GM18519 (cell line): ENCODE measurements at regions not wholly inside any gene's neighbourhood (a gene's known extent, or its start where the extent isn't known, plus 50 kb on each side); places are given as distances from the start of the nearest gene placed in this dataset.

Source experiments
- ATAC-seq: cut with Tn5 transposase; IDR thresholded peaks from one replicate; pipeline ENCODE4 v1.9.1; 2021; ENCODE audit warnings: mild to moderate bottlenecking, moderate library complexity; ENCODE audit not compliant: unreplicated experiment, low FRiP score

DNA sequence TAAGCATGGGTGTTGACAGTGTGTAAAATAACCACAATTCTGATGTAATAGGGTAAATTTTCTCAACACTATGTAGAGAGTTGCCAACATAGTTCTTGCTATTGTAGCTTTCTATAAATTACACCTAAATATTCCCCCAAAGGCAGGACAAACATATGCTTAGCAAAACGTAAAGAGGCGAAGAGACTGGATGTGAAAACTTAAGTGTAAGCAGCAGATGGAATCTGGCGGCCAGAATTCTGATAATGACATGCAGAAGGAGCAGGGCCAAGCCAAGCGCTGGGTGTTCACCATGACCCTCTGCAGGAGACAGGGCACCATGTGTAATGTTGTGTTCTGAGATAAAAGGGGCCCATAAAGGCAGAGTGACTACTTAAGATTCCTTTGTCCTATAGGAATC, 105.2 kb upstream of the ZNF521 start:
- ATAC-seq: no peak

- no peak for ATAC-seq
Measured at GRCh38 chr18:25456334-25457010, 104.5 kb upstream of the ZNF521 start.

DNA sequence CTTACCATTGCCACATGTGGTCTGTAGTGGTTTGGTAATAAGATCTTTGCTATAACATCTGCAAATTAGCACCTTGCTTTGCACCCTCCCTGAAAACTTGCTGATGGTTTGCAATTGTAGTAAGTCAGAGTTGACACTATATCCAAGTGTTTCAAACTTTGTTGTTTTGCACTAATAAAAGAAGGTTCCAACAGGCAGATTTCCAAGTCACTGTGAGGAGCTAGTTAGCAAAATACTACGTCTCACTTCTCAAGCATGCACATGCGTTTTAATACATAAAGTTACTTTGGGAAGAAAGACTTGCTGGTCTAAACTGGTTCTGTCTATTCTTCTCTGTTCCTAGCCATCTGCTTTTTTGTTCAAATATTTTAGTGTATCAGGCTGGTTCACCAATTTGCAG, 103.7 kb upstream of the ZNF521 start:
- no peak for ATAC-seq

DNA sequence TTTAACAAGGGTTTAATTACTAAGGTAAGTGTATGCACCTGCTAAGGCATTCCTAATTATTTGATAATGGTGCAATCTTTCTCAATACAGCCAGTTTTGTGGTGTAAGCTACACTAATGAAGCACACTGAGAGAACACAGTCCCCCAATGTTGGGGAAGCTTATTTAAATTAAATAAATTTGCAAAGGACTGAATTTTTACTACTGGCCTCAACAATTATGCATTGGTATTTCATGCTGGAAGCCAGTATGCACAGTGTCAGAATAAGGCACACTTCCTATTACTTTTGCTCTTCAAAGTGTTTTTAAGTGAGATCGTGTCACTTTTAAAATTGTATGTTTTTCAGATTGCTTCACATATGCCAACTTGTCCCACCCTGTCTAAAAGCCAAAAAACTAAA, 103.2 kb upstream of the ZNF521 start:
- no peak for ATAC-seq

GRCh38 chr18:25454730-25455129, 102.8 kb upstream of the ZNF521 start:
- ATAC-seq: no peak

DNA sequence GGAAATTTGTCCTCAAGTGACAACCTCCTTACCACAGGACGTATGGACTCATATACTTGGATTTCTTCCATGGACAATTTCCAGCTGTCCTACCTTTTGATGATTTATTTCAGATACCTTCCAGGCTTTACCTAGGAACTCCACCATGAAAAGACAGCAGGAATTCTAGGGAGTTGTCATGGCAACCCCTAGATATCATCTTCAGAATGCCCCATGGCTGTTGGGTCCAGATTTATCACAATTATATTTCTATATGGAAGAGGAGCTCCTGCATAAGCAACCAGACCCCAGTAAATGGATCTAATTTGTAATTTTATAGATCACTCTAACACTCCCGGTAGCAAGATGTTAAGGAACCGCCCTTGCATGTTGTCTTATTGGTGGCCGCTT, 102.3 kb upstream of the ZNF521 start:
- ATAC-seq: no peak

DNA sequence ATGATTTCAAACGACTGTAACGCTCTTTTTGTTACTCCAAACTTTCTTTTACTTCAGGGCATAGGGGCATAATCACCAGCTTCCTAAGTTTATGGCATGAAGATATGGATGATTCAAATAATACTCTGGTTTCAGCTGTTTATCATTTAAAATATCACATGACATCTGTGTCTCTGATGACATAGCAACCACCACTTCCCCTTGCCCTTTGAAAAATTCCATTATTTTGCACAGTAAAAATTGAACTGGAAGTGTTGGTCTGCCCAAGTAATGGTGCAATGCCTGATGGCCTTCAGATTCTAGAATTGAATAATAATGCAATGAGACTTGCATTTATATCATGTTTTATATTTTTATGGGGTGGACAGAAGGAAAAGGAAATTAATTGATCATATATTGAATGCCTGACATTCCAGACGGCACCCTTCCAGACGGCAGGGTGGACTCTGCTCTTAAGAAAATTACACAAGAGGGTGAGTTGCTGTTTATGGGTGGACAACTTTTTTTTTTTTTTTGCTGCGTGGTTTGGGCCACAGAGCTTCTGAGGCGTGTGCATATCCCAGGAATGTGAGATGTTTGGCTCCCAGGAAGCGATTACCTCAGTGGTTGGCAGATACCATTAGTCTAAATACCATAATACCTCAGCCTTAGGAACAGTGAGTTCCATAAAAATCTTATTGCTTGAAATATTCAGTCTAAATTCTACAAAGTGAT, 101.7 kb upstream of the ZNF521 start:
- no peak for ATAC-seq

DNA sequence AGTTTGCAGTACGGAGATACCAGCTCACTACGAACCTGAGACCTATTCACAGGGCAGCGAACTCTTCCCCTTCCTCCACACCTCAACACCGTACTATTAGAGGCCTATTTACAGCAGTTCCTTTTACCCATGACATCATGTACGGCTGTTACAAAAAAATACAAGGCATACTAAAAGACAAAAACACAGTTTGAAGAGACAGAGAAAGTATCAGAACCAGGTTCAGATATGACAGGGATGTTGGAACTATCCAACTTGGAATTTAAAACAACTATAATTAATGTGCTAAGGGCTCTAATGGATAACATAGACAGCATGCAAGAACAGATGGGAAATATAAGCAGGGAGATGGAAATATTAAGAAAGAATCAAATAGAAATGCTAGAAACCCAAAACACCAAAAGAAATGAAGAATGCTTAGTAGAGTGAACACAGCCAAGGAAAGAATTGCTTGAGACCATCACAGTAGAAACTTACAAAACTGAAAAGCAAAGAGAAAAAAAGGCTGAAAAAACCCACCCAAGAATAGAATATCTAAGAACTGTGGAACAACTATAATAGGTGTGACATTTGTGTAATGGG, 99.2 kb upstream of the ZNF521 start:
- ATAC-seq: no peak

- no peak for ATAC-seq
Measured at GRCh38 chr18:25449046-25449445, 97.1 kb upstream of the ZNF521 start.

DNA sequence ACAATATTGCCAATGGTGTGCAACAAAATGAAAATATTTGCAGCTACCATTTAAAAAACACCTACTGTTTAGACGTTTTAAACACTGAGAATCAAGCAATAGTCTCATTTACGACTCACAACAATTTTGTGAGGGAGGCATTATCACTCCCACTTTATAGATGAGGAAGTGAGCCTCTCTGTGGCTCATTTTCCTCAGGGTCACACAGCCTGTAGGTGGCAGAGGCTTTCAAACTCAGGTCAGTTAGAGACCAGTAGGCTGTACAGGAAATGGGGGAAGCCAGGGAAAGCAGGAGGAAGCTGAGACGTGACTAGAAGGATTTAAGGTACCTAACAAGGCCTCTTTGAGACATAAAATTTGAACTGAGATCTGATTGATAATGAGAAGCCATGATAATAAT, 95.0 kb upstream of the ZNF521 start:
- ATAC-seq: no peak

DNA sequence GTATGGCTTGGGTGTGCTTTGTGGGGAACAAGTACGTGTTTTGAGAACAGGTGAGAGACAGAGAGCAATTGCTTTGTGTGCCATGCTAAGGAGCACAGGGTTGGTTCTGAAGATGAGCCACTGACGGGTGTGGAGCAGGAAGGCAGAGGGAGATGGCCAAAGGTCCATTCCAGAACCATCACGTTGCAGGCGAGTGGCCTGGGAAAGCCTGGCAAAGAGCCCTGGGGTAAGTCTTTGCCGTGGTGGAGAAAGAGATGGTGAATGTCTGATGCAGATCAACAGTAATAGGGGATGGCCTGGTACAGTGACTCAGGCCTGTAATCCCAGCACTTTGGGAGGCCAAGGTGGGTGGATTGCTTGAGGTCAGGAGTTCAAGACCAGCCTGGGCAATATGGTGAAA, 93.5 kb upstream of the ZNF521 start:
- ATAC-seq: no peak

DNA sequence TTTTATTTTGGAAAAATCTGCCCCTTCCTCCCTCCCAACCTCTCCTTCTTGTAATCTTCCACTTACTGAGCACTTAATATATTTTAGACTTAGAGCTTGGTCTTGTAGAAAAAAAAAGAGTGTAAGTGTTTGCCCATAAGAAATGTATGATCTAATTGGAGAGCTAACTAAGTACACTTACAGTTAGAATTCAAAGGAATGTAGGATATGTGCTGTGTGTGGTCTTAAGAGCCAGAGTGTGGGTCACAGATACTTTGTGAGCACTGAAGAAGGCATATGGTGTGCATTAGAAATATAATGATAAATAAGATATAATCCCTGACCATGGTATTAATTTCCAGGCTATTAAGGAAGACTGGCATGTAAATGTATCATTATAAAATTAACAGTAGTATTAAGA, 91.8 kb upstream of the ZNF521 start:
- ATAC-seq: no peak

DNA sequence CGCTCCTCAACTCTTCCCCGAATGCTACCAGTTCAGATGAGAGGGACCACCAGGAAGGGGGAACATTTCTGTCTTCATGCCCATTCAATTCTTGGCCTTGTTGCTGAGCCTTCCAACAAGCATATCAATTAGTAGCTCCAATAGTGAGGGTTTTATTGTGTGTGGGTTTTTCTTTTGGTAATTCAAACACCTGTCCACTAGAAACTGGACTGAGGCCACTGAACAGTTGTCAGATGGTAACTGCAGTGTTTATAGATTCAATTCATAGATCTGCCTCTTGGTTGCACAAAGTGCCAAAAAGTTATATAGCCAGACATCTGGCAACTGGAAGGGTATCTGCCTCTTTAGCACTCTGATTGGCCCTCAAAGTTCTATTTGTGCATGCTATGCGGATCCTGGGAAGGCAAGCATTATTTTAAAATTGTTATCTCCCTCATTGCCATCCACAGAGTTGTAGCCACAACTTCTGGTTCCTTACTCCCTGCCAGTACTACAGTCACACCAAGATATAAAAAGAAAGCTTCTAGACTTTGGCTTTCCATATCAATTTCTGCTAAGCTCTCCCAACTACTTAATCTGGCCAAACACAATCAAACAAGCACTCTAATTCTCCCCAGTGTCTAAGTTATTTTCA, 83.3 kb upstream of the ZNF521 start:
- no peak for ATAC-seq

GRCh38 chr18:25434745-25435144, 82.8 kb upstream of the ZNF521 start:
- no peak for ATAC-seq

GRCh38 chr18:25433590-25433989, 81.6 kb upstream of the ZNF521 start:
- ATAC-seq: no peak

GRCh38 chr18:25425024-25425423, 73.1 kb upstream of the ZNF521 start:
- no peak for ATAC-seq

DNA sequence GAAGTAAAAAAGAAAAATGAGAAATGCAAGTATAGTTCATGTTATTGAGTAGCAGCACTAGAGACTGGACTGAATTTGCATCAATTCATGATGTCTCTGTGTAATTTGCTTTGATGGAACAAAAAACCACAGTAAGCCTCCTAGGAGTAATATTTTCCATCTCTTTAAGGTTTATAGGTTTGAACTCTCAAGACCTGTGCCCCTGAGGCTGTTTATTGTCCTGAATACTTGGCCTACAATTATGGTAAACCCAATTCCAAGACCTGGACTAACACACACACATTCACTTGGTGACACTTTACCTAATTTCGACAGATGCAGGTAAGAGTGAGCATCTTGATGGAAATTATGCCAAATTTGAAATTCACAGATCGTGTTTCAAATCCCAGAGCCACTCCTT, 71.8 kb upstream of the ZNF521 start:
- no peak for ATAC-seq

DNA sequence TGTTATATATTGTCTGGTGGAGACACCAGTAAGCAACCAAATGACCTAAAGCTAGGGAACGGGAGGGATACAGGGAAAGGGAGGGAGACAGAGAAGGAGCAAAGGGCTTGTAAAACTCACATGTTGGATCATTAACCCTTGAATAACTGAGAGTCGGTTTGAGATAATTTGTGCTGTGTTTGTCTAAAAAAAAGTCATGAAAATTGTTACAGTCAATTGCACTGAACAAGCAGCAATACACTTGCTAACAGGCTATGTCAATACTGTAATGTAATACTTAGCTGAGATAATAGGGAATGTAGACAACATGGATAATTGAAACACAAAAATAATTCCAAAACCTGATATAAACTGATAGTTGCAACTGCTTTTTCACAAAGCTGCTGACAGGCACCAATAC, 71.3 kb upstream of the ZNF521 start:
- no peak for ATAC-seq

DNA sequence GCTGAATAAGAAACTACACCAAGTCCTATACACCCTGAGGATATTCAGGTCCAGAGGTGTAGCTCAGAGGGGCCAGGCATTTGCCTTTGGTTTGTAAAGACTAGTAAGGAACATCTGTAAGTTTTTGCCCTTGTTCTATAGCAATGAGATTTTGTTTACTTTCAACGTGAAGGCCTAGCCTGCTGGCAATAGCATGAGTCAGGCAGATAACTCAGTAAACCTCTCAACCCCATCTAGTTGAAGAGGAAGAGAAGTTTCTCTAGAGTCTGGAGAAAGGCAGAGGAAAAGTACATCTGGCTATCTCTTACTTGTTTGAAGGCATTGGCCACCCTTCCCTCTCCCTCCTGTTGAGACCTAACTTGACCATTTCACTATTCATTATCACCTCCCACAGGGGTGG, 70.3 kb upstream of the ZNF521 start:
- no peak for ATAC-seq

GRCh38 chr18:25420077-25420825, 68.3 kb upstream of the ZNF521 start:
- ATAC-seq: no peak

GRCh38 chr18:25416374-25416773, 64.4 kb upstream of the ZNF521 start:
- no peak for ATAC-seq
